PC-9 (cell line): ENCODE measurements at regions not wholly inside any gene's neighbourhood (a gene's known extent, or its start where the extent isn't known, plus 50 kb on each side); places are given as distances from the start of the nearest gene placed in this dataset.

Experiments
- EZH2 ChIP-seq: fragments of 200-600 bp; sonication (generic); IDR thresholded peaks from 2 replicates; pipeline ENCODE4 v1.8.0; 2017; ENCODE audit warnings: antibody characterized with exemption, low read depth
- TF ChIP-seq, protein P1 (sequence below): fragments of 200-600 bp; sonication (generic); conservative IDR thresholded peaks from 2 replicates; pipeline ENCODE4 v1.6.1; 2017; ENCODE audit warnings: mixed run types, antibody characterized with exemption, mild to moderate bottlenecking, moderate library complexity

DNA sequence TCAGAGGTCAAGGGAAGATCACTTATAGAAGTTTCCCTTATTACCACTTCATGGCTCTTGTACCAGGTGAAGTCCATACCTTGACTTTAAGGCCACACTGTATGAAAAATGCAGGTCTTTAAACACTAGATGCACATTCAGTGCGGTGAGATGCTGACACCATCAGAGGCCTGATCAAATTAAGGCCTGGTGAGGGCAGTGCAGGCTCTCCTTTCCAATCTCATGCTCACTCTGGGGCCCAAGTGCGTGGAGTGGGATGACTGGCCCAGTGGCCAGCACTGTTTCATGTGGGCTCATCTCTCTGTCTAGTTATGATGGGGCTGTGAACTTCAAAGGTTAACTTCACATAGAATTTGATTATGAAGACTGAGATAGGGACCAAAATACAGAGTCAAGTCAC lies 281.1 kb downstream of the SLC4A3 start:
- TF ChIP-seq, protein P1, sequence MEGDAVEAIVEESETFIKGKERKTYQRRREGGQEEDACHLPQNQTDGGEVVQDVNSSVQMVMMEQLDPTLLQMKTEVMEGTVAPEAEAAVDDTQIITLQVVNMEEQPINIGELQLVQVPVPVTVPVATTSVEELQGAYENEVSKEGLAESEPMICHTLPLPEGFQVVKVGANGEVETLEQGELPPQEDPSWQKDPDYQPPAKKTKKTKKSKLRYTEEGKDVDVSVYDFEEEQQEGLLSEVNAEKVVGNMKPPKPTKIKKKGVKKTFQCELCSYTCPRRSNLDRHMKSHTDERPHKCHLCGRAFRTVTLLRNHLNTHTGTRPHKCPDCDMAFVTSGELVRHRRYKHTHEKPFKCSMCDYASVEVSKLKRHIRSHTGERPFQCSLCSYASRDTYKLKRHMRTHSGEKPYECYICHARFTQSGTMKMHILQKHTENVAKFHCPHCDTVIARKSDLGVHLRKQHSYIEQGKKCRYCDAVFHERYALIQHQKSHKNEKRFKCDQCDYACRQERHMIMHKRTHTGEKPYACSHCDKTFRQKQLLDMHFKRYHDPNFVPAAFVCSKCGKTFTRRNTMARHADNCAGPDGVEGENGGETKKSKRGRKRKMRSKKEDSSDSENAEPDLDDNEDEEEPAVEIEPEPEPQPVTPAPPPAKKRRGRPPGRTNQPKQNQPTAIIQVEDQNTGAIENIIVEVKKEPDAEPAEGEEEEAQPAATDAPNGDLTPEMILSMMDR = no peak
- TF ChIP-seq EZH2 = no peak
